B cell (primary cell): ENCODE measurements at regions not wholly inside any gene's neighbourhood (a gene's known extent, or its start where the extent isn't known, plus 50 kb on each side); places are given as distances from the start of the nearest gene placed in this dataset.
"Not testable (repeated sequence)": the region's sequence is repeated elsewhere in the genome, so short reads cannot be mapped to it uniquely, and the experiment has no call there.

Source experiments
- EZH2 ChIP-seq: IDR thresholded peaks from 2 replicates; pipeline ENCODE4 v1.6.1; 2012; ENCODE audit warnings: borderline replicate concordance, low read depth, mild to moderate bottlenecking, moderate library complexity, low read length; ENCODE audit not compliant: insufficient read depth, poor library complexity, severe bottlenecking
- TF ChIP-seq, protein P1 (sequence below): fragments of 200-600 bp; IDR thresholded peaks from one replicate; pipeline ENCODE4 v1.8.0; 2022; ENCODE audit warnings: antibody characterized with exemption, mild to moderate bottlenecking

DNA sequence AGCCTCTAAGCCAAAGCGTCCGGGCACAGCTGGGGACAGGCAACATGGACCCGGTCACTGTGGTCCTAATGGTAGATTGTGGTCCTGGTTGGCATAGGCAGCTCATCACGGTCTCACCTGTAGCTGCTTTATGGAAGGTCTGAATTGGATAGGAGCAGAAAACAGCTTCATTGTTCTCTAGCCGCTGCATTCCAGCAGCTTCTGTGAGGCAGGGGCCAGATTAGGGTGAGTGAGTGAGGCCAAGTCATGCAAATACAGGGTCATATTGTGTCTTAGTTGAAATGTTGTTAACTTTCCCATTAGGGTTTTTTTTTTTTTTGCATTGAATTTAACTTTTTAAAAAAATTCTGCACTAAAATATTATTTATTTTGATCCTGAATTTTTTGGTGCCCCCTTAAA, 105.4 kb upstream of the SULF2 start:
- TF ChIP-seq, protein P1, sequence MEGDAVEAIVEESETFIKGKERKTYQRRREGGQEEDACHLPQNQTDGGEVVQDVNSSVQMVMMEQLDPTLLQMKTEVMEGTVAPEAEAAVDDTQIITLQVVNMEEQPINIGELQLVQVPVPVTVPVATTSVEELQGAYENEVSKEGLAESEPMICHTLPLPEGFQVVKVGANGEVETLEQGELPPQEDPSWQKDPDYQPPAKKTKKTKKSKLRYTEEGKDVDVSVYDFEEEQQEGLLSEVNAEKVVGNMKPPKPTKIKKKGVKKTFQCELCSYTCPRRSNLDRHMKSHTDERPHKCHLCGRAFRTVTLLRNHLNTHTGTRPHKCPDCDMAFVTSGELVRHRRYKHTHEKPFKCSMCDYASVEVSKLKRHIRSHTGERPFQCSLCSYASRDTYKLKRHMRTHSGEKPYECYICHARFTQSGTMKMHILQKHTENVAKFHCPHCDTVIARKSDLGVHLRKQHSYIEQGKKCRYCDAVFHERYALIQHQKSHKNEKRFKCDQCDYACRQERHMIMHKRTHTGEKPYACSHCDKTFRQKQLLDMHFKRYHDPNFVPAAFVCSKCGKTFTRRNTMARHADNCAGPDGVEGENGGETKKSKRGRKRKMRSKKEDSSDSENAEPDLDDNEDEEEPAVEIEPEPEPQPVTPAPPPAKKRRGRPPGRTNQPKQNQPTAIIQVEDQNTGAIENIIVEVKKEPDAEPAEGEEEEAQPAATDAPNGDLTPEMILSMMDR, result not testable (repeated sequence)
- TF ChIP-seq EZH2, result not testable (repeated sequence)
